ENCODE measurements at regions not wholly inside any gene's neighbourhood (a gene's known extent, or its start where the extent isn't known, plus 50 kb on each side); places are given as distances from the start of the nearest gene placed in this dataset.
A peak's percentile ranks its signal among the peaks of the same experiment; 100 is the strongest.

DNA sequence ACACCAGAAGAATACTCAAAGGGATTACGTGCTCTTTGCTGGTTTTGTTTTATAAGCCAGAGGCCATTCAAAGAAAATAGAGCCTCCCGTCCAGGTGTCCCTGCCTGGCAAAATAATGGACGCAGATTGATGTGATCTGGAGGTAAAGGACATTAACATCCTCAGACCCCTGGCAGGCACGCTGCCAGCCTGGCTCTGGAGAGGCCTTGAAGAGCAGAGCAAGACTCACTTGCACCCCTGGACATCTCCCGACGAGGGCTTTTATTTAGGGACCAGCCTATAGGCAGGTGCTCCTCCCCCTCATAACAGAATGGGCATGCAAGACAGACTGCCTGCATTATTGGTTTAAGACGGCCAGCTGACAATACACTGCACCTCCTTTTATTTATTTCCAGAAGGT lies 291.3 kb downstream of the BCL11A start:
- intact Hi-C loops (cut with DNase I) = no loop called here
- Histone ChIP-seq H3K27me3 (no peaks in the 10 kb centered on the region), H3K9me3 (no peaks in the 10 kb centered on the region), H3K4me3 (no peak overlapping the region), H3K36me3 (replicated peaks in 1 of 2; ENCODE audit: insufficient read depth in 1 of 2, low read depth in 2 of 2) (no peaks in the 10 kb centered on the region), H3K27ac (no peak overlapping the region), H3K4me1 (no peaks in the 10 kb centered on the region)
- ATAC-seq = no peak
- TF ChIP-seq, protein P1, sequence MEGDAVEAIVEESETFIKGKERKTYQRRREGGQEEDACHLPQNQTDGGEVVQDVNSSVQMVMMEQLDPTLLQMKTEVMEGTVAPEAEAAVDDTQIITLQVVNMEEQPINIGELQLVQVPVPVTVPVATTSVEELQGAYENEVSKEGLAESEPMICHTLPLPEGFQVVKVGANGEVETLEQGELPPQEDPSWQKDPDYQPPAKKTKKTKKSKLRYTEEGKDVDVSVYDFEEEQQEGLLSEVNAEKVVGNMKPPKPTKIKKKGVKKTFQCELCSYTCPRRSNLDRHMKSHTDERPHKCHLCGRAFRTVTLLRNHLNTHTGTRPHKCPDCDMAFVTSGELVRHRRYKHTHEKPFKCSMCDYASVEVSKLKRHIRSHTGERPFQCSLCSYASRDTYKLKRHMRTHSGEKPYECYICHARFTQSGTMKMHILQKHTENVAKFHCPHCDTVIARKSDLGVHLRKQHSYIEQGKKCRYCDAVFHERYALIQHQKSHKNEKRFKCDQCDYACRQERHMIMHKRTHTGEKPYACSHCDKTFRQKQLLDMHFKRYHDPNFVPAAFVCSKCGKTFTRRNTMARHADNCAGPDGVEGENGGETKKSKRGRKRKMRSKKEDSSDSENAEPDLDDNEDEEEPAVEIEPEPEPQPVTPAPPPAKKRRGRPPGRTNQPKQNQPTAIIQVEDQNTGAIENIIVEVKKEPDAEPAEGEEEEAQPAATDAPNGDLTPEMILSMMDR (IDR thresholded peaks at IDR 0.05) = no peak
- TF ChIP-seq POLR2A (IDR thresholded peaks at IDR 0.05) = no peak
- no peak for DNase-seq
- WGBS, 2 donors = 66 to 75% methylated on average over 7 of the region's 7 CpGs

DNA sequence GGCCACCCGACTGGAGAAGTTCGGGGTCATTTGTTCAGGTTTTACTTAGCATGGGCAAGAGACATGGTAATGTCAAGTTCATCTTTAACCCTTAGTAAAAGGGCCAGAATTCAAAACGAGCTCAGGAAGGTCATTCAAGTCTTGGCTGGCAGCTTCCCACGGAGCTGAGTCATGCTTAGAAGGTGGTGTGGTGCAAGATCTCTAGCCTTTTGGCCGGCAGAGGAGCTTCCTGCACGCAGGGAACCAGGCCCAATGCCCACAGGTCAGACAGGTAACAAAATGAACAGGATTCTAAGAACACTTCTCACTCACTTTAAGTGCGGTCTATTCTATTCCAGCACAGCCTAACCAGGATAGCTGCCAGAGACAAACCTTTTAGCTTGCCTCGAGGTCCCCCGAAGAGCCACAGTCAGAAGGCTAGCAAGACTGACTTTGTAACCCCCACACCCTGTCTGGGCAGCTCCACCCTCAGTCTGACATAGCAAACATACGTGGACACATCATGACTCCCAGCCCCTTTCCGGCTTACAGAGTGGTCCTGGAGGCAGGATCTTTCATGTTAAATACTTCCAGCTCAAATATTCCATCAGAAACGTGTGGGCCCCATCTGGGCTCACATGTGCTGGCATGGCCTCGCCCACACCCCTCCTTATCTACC lies 292.7 kb downstream of the BCL11A start:
- no peak overlapping the region for H3K27ac ChIP-seq
- DNase-seq = peak; percentile 27 to 76 (median 34)
- no peaks in the 10 kb centered on the region for H3K4me1 ChIP-seq
- H3K36me3 ChIP-seq (replicated peaks in 1 of 2; ENCODE audit: insufficient read depth in 1 of 2, low read depth in 2 of 2) = no peaks in the 10 kb centered on the region
- no peak overlapping the region for H3K4me3 ChIP-seq
- TF ChIP-seq, protein P1 (IDR thresholded peaks at IDR 0.05) = no peak
- no peak for TF ChIP-seq POLR2A (IDR thresholded peaks at IDR 0.05)
- no peaks in the 10 kb centered on the region for H3K27me3 ChIP-seq
- intact Hi-C loops (cut with DNase I) = no loop called here
- WGBS, 2 donors = 66 to 68% methylated on average over 13 of the region's 13 CpGs
- no peak for ATAC-seq
- no peaks in the 10 kb centered on the region for H3K9me3 ChIP-seq

DNA sequence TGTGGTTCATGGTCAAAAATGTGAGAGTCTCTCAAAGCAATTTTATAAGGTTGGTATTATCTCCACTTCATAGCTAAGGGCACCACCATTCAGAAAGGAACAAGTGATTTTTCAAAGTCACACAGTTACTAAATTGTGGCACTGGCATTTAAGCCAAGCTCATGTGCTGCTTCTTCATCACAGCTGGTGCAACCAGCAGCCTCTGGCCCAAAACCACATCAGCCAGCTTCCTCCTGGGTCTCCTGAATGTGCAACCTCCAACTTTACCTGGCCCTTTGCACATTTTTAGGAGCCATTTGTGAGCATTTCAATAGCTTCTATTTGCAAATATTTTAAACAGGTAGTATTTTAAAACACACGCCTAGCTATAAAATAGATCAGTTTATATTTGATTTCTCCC lies 293.7 kb downstream of the BCL11A start:
- H3K36me3 ChIP-seq (replicated peaks in 1 of 2; ENCODE audit: insufficient read depth in 1 of 2, low read depth in 2 of 2) = no peaks in the 10 kb centered on the region
- no peak for TF ChIP-seq POLR2A (IDR thresholded peaks at IDR 0.05)
- TF ChIP-seq, protein P1 (IDR thresholded peaks at IDR 0.05) = no peak
- H3K4me1 ChIP-seq = no peaks in the 10 kb centered on the region
- DNase-seq (no peak), ATAC-seq (no peak)
- no peaks in the 10 kb centered on the region for H3K27me3 ChIP-seq
- no peaks in the 10 kb centered on the region for H3K9me3 ChIP-seq
- intact Hi-C loops (cut with DNase I) = no loop called here
- H3K4me3 ChIP-seq = no peak overlapping the region
- no peak overlapping the region for H3K27ac ChIP-seq
- 93 to 94% methylated on average over 1 of the region's 1 CpG for WGBS, 2 donors

DNA sequence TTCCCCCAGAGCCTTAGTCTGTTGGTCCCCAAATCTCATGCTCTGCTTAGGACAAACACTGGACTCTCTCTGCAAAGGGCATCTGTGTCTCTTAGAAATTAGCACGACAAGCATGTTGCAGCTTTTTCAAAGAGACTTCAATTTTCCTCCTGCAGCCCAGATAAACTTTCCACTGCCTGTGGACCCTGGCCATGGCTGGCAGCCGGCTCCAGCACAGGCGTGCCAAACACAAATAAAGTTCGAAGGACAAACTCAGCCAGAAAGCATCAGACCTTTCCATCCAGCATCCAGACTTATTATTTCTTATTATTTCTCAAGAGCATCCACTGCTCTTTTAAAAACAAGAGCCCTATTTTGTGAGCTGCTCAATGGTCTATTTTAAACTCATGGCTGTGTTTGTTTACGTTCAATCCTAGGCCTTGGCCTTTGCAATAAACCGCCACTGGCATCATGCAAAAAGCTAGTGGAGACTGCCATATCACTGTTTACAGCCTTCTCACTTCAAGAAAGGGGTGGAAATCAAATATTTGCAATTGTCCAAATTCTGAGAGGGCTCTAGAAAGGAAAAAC lies 300.8 kb downstream of the BCL11A start:
- no peaks in the 10 kb centered on the region for H3K9me3 ChIP-seq
- no peak overlapping the region for H3K4me3 ChIP-seq
- ATAC-seq (no peak), DNase-seq (peak in 1 of 4 donors; percentile 20)
- no peaks in the 10 kb centered on the region for H3K27me3 ChIP-seq
- no peak overlapping the region for H3K27ac ChIP-seq
- no peaks in the 10 kb centered on the region for H3K36me3 ChIP-seq (replicated peaks in 1 of 2; ENCODE audit: insufficient read depth in 1 of 2, low read depth in 2 of 2)
- WGBS, 2 donors = 38 to 39% methylated on average over 6 of the region's 6 CpGs
- intact Hi-C loops (cut with DNase I) = no loop called here
- no peaks in the 10 kb centered on the region for H3K4me1 ChIP-seq
- TF ChIP-seq POLR2A (IDR thresholded peaks at IDR 0.05) = no peak
- TF ChIP-seq, protein P1 (IDR thresholded peaks at IDR 0.05) = no peak

DNA sequence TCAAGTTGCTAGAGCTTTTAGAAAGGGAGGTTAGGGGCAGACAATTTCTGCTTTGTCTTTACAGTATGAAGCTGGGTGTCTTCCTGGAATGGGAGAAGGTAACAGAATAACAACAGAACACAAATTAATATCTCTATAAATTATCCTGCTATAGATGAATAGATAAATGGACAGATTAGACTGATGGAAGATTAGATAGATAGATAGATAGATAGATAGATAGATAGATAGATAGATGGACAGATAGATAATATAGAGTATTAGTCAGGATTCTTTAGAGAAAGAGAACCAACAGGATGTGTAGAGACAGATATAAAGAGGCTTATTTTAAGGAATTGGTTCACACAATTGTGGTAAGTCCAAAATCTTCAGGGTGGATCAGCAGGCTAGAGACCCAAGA lies 302.2 kb downstream of the BCL11A start:
- ATAC-seq (no peak), DNase-seq (no peak)
- H3K27ac ChIP-seq = no peak overlapping the region
- H3K4me1 ChIP-seq = no peaks in the 10 kb centered on the region
- no peak overlapping the region for H3K4me3 ChIP-seq
- H3K9me3 ChIP-seq = no peaks in the 10 kb centered on the region
- no peaks in the 10 kb centered on the region for H3K27me3 ChIP-seq
- H3K36me3 ChIP-seq (replicated peaks in 1 of 2; ENCODE audit: insufficient read depth in 1 of 2, low read depth in 2 of 2) = no peaks in the 10 kb centered on the region
- TF ChIP-seq, protein P1 (IDR thresholded peaks at IDR 0.05) = no peak
- intact Hi-C loops (cut with DNase I) = no loop called here
